OCI-LY1 (cell line): ENCODE measurements at regions not wholly inside any gene's neighbourhood (a gene's known extent, or its start where the extent isn't known, plus 50 kb on each side); places are given as distances from the start of the nearest gene placed in this dataset.

Experiments used
- CTCF ChIP-seq: fragments of 200-600 bp; sonication (generic), shearing (Covaris generic); IDR thresholded peaks from 2 replicates; pipeline ENCODE4 v1.5.1; 2017; ENCODE audit warnings: mild to moderate bottlenecking, antibody characterized with exemption, low read length, moderate library complexity, mixed read lengths
- EZH2 ChIP-seq: fragments of 200-600 bp; sonication (generic), shearing (Covaris generic); IDR thresholded peaks from 2 replicates; pipeline ENCODE4 v1.8.0; 2017; ENCODE audit warnings: borderline replicate concordance, mixed run types, mild to moderate bottlenecking, antibody characterized with exemption, low read length, moderate library complexity, mixed read lengths

GRCh38 chr14:38394064-38394463, 138.2 kb upstream of the CLEC14A start:
- TF ChIP-seq CTCF: no peak
- TF ChIP-seq EZH2: no peak
